NCI-H187 treated with DMSO at 0.1 percent for 48 hours (cell line): ENCODE measurements at regions not wholly inside any gene's neighbourhood (a gene's known extent, or its start where the extent isn't known, plus 50 kb on each side); places are given as distances from the start of the nearest gene placed in this dataset.

ENCODE experiments used
- DNase-seq: peaks from one replicate; lab custom pipeline; 2025; lab: John Stamatoyannopoulos, UW

DNA sequence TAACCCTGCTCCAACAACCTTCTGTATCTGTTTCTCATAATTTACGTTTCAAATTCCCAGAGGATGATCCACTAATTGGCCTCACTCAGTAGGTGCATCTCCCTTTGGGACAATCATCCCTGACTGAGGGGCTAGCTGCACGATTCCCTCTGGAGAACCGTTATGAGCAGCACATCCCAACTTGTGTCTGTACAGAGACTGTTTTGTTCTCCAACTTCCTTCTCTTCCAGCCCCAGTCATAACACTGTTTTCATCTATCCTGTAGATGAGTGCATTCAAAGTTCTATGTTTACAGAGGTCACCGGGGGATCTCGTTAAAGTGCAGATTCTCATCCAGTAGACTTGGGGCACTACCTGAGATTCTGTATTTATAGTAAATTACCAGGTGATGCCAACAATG, 187.2 kb downstream of the REEP3 start:
- no peak for DNase-seq

DNA sequence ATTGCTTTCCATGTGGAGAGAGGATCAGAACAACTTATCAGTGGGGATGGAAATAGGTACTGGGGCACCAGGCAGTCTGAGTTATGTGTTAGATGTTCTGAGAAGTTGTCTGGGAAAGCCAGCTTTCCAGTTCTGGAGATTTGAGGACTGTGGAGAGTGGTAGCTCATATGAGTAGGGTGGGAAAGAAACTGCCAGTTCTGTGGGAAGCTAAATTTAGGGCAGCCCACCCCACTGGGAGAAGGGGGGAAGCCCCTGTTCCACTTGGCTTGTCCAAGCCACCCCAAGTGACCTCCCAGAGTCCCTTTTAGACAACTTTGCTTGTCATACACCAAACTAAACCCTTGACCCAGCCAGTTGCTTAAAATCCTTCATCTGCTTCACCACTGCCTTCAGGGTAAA, 189.5 kb downstream of the REEP3 start:
- no peak for DNase-seq

DNA sequence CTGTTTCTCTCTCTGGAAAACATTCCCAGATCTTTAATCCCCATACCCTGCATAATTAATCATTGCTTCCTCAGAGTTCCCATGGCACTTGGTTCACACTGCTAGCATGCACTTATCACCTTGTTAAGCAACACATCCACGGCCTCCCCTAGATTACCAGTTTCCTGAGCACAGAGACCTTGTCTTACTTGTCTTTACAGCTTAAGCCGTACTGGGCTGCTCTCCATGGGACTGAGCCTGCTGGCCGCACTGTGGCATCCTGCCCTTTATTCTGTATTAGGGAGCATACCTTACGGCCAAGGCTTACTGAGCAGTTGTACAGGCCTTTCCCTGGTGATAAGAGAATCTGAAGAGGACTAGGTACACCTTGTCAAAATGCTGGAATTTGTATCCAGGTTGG, 190.2 kb downstream of the REEP3 start:
- no peak for DNase-seq

DNA sequence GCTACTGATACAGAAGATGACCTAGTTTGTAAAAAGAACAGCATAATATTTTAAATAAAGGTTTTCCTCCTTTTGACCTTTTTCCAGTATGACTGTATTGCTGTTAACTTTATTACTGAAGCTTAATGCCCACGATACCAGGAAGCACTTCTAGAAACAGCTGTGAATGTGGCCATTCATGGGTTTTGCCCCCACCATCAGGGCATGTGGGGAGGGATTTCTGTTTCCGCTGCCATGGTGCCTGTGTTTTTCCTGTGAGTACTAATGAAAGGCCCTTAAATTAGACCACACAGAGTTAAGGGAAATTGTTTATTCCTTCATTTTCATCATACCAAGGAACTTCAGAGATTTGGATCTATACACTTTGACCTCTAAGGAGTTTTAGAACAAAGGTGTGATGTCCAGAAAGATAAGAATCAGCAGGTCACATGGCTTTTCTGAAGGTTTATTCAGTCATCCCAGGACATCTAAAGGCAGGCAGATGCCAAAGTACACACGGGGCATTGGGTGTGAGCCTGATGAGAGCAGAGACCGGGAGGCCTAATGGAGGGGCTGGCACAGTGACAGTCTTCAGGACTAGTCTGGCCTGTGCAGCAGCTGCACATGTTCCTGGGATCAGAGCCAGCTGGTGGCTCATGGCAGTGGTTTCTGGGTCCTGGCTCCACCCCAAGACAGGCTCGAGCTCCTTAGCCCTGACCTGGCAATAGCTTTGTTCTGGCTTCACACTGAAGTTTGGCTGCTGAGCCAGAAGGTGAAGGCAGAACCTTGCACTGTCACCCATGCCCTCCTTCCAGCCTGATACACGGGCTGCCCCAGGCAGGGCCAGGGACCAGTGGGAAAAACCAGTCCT, 190.9 kb downstream of the REEP3 start:
- DNase-seq = peak; percentile 21

DNA sequence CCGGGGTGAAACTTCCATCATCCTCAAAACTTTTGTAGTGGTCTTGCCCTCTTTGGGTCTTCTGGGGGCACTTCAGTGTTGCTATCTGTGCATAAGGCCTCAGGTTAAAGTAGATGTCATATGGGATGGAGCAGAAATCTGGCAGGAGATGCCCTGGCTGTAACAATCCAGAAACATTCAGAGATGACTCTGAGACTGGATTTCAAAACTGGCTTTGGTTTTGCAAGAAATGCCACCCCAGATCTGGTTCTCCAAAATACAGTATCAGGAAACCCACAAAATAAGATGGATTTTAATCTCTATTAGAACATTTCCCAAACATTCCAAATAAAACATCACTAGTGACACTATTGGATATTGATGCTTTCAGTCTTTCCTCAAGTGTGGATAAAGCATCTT, 191.5 kb downstream of the REEP3 start:
- DNase-seq = no peak

DNA sequence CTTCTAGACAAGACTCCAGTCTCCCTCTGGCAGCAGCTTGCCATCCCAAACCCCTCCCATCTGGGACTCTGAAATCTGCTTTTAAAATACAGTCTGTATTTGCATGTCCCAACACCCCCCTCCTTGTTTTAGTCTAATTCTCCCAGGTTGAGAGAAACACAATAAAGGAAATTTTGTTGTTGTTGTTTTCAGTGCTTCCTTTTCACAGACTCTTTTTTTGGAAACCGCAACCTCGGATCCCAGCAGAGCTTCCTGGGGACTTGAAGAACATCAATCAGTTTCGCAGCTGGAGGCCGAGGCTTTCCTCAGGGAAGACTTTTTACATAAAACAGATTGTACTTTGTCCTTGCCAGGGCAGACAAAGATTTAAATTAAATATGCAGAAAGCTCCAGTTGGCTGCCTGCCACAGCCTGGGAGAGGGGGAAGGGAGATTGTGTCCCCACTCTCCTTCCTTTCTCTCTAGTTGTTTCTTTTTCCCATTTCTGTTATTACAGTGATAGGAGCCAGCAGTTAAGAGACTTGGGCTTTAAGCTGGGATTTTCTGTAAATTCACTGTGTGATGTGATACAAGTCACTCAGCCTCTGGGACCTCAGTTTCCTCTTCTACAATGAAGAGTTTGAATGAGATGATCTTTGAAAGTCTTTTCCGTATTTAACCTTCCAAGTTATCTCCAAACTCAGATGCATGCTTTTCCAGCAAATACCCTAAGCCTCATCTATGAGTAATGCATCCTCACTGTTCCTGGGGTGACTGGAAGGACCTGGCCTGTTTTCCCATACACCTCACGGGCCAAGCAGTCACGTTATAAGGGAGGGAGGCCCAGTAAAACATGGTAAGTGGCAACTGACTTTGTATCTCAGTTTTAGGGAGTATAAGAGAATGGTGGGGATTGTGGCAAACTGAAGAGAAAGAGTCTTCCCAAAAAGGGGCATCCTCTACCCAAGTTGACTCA, 192.3 kb downstream of the REEP3 start:
- peak; percentile 17 for DNase-seq

DNA sequence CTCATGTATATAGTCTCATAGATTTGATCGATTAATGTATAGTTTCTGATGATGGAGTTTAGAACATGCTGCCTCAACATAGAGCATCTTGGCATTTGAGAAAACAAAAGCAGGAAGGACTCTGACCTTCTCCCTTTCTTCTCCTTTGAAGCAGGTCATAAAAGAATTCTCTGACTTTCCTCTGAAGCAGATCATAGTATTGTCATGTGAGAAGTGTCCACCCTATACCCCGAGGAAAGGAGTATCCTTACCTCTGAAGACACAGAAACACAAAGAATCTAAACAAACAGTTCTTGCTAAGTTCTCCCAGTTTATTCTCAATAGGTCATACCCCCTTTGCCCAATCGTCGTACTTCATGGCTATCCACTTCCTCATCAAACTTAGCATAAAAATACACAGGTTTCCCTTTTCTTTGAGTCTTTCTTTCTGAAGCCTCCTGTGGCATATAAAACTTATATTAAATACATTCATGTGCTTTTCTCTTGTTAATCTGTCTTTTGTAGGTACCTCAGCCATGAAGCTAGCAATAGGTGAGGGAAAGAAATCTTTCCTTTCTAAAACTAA, 194.9 kb downstream of the REEP3 start:
- no peak for DNase-seq

DNA sequence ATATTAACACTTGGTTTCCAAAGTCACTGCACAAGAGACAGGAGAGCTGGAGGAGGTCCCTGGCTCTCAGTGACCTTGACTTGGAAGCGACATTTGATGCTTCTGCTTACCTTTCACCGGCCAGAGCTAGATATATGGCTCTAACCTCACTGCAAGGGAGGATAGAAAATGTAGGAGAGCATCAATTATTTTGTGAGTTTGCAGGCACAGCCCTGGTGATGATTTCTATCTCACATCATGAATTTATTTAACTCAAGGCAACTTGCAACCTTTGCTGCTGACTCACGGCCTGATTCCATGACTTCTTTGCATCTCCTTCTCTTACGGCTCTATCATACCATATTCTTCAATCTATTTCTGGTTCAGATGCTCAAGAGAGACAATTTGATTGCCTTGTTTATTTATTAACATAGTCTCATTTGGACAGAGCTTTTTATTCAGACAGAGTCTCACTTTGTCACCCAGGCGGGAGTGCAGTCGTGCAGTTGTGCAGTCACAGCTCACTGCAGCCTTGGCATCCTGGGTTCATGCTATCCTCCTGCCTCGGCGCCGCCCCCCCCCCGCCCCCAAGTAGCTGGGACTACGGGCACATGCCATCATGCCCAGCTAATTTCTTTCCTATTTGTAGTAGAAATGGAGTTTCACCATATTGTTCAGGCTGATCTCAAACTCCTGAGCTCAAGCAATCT, 196.0 kb downstream of the REEP3 start:
- DNase-seq = no peak

DNA sequence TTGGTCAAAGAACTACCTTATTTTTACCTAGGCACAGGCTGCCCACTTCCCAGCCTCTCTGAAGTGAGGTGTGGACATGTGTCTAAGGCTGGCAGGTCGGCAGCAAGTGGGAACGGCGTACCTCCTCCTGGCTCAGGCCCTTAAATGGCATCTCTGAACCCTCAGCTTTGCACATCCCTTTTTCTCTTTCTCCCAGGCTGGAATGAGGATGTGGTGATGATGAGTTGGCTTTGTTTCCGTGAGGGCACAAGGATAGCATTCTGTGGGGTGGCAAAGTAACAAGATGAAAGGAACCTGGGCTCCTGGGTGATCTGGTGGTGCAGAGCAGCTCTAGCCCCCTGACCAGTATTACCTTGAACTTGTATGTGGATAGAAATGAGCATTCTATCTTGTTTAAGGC, 196.8 kb downstream of the REEP3 start:
- no peak for DNase-seq

DNA sequence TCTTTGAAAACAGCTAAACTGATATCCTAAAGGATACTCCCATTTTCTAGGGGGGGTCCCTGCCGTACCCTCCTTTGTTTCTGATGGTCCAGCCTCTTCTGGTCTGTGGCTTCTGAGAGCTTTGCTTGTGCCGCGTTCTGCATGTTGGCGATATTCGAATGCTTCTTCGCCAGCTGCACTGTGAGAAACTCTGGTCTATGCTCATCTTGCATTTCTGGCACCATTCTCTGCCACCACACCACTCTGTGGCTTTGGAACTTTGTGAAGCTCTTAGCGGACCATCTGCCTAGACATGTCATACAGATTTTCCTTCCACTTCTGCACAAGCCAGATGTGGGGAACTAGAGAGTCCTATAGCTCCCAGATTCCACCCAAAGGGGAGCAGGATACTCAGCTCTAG, 197.2 kb downstream of the REEP3 start:
- no peak for DNase-seq

DNA sequence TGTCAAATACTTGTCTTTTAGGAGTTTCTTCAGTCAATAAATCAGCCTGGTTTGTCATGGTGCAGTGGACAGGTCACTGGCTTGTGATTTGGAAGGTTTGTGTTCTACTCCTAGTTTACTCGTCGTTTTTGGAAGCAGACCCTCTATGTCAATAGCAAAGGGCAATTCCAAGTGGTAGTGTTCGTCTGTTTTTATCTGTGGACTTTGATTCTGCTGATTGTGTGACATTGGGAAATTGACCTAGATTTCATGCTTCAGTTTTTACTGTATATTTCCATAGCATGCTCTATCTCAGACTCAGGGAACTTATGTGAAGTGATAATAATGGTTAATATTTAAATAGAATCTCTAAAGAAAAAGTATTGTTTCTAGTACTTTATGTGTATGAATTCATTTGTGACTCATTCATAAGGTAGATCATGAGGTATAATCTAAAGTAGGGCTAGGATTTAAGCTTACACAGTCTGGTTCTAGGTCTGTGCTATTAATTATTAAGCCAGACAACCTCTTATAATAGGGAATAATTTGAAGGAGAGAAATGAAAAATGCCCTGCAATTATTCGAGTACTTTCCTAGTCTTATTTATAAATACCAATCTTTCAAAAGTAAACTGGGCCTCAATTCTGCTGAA, 198.1 kb downstream of the REEP3 start:
- DNase-seq = no peak

DNA sequence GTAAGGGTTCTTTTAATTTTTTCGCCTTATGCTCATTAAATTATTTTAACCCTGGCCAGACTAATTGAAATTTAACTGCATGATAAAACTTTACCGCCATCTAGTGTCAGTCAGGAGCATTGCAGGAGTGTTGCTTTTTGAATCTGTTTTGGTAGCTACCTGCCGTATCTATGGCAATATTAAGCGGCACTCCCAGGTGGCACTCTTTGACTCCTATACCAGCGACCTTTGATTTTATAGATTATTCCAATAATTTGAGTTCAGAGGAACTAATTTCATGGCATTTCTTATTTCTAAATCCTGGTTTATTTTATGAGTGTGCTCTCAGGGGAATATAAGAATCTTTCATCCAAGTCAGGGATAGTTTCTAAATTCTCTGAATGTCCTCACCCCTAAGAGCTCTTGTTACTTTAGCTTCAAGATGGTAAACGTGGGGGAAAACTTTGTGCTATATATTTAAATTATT, 198.9 kb downstream of the REEP3 start:
- no peak for DNase-seq

DNA sequence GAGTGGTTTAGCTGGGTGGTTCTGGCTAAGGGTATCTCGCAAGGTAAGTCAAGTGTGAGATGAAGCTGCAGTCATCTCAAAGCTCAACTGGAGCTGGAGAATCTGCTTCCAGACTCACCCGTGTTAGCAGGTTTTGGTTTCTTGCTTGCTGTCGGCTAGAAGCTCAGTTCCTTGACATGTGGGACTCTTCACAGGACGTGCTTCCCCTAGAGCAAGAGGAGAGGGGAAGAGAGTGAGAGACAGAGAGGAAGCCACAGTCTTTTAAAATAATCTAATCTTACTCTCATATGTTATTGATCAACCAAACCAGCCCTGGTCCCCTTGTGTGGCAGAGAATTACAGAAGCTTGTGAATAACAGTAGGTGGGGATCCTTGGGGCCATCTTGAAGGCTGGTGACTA, 199.5 kb downstream of the REEP3 start:
- no peak for DNase-seq

DNA sequence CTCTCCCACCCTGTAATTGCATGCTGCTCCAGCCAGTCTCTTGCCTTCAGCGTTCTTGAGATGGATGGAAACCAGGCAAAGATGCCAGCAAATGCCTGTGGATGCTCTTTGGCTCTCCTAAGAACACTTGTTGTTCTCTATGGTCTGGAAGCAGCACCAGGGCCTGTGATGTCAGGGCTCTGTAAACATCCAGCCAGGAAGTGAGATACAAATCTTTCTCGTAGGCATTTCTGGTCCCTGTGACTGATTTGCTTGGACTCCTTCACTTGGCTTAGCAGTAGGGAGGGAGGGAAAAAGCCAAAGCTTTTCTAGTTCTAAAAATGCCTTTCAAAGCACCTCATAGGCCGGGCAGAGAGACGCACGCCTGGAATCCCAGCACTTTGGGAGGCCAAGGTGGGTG, 201.3 kb downstream of the REEP3 start:
- DNase-seq = no peak

DNA sequence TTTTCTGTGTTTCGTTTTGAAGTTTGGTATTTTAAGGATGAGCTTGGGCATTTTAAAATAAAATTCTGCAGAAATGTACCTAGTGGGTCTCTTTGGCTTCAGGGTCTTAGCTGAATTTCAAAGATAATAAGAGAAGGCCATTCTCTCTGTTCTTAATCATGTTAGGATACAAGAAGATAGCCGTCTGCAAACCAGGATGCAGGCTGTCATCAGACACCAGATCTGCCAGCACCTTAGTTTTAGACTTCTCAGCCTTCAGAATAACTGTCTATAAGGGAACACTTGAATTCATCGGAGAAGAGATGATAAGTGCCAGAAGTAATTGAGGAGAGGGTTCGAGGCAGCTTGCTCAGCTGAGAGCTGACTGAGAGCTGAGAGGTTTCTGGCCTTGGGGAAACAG, 202.1 kb downstream of the REEP3 start:
- DNase-seq = no peak

DNA sequence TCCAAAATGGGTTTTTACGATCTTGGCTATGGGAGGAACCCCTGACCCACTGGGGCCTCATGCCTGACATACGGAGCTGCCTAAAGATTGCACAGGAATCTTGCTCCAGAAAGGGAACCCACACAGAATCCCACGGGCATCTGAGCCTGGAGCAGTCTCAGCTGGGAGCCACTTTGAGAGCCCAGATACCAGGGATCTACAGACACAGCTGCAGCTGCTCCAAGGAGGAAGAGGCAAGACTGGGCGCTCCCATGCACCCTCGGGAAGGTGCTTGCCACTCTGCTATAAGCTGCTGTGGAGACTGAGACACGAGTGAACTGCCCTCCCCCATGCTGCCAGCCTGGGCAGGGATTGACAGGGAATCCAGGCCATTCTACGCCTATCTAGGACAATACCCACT, 202.5 kb downstream of the REEP3 start:
- no peak for DNase-seq

DNA sequence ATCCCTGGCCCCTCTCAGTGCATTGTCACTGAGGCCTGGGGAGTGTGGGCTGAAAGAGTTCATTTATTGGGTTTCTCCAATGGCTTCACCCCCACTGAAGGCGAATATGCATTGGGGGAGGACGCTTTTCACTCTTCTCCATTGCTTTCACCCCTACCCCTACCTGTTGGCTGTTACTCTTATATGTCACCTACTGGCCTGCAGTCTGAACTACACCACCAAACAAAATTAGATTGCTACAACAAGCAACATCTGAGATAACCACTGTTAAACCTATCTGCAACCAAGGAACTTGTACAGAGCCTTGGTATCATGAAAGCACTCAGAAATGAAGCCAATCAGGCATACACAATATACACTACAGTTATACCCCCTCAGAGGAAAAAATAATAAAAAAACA, 203.7 kb downstream of the REEP3 start:
- DNase-seq = no peak

DNA sequence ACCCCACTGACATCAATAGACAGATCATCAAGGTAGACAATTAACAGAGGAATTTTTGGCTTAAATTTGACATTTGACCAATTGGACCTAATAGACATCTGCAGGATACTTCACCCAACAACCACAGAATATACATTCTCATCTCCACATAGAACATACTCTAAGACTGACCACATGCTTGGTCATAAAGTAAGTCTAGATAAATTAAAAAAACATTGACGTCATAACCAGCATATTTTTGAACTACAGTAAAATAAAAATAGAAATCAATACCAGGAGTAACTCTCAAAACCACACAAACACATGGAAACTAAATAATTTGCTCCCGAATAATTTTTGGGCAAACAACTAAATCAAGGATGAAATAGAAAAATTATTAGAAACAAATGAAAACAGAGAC, 205.7 kb downstream of the REEP3 start:
- DNase-seq = no peak

DNA sequence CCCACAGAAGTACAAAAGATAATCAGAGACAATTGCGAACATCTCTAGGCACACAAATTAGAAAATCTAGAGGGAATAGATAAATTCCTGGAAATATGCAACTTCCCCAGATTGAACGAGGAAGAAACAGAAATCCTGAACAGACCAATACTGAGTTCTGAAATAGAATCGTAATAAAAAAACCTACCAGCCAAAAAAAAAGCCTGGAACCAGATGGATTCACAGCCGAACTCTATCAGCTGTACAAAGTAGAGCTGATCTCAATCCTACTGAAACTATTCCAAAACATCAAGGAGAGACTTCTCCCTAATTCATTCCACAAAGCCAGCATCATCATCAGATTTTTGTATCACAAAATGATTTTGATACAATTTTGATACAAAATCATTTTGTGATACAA, 206.4 kb downstream of the REEP3 start:
- no peak for DNase-seq

DNA sequence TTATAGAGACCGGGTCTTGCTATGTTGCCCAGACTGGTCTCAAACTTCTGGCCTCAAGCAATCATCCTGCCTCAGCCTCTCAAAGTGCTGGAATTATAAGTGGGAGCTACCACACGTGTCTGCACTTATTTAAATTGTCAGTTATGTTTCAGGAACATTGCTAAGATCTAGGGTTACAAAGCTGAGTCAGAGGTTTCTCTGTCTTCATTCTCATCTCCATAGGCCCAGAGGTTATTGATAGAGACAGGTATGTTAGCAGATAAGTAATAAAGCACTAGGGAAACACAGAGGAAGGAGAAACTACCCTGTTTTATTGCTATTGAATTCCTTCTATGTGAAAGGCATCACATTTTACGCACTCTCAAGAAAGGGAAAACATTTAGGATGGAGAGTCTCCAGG, 214.1 kb downstream of the REEP3 start:
- DNase-seq = no peak

DNA sequence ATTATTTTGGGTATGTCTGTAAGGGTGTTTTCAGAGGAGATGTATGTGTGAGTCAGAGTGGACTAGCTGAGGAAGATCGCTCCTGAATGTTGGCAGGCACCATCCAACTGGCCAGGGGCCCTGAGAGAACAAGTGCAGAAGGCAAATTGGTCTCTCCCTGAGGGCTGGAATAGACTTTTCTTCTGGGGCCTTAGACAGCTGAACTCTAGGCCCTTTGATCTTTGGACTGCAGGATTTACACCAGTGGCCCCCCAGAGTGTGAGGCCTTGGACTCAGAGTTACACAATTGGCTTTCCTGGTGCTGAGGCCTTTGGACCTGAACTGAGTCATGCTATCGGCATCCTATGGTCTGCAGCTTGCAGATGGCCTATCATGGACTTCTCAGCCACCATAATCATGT, 217.2 kb downstream of the REEP3 start:
- no peak for DNase-seq
